GM18951 (cell line): ENCODE measurements at regions not wholly inside any gene's neighbourhood (a gene's known extent, or its start where the extent isn't known, plus 50 kb on each side); places are given as distances from the start of the nearest gene placed in this dataset.

Source experiments
- POLR2A ChIP-seq: IDR thresholded peaks from 4 replicates; pipeline ENCODE4 v1.6.1; 2011; ENCODE audit warnings: mild to moderate bottlenecking; ENCODE audit not compliant: insufficient read length, insufficient read depth; ENCODE audit errors: extremely low read depth
- in situ Hi-C: fragments of 300-500 bp; cut with MboI; formaldehyde crosslinking; loops from one replicate; pipeline ENCODE4 v1.12.0; 2022; ENCODE audit warnings: low sequenced_read_pairs, mixed read lengths, inconsistent platforms; ENCODE audit not compliant: unreplicated experiment

DNA sequence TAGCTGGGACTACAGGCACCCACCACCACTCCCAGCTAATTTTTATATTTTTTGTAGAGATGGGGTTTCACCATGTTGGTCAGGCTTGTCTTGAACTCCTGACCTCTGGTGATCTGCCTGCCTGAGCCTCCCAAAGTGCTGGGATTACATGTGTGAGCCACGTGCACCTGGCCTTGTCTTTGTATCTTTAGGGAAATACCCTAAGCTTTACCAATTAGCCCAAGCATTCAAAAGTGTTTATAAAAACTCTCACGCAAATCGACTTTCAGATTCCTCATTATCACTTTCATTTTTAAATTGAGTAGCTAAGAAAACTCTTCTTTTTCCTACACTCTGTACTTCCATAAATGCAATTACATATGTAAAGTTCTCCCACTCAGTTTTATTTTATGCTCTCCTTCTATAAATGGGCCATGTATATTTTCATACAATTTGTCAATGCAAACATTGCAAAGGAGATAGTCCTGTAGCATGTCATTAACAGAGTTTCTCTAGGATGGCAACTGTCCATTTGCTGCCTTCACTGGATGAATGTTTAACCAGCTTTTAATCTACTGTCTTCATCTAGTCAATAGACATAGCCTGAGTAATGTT lies 326.2 kb upstream of the LRATD1 start:
- no peak for TF ChIP-seq POLR2A
- in situ Hi-C loops = no loop called here

DNA sequence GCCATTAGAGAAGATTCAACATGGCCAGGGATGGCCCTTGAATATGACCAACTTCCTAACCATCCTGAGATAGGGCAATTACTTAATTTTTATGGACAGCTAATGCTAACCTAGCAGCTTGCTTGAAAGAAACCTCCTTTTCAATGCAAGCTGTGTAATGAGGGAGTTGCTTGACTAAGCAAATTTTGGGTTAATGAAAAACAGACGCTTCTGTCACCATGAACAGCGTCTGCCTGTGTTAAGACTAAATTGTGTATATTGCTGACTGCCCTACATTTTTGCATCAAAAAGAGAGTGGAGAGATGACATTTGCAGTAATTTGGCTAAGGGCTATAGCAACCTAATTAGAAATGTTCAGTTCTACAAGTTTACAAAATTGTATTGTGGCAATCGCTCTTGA lies 319.2 kb upstream of the LRATD1 start:
- no peak for TF ChIP-seq POLR2A
- in situ Hi-C loops = no loop called here

DNA sequence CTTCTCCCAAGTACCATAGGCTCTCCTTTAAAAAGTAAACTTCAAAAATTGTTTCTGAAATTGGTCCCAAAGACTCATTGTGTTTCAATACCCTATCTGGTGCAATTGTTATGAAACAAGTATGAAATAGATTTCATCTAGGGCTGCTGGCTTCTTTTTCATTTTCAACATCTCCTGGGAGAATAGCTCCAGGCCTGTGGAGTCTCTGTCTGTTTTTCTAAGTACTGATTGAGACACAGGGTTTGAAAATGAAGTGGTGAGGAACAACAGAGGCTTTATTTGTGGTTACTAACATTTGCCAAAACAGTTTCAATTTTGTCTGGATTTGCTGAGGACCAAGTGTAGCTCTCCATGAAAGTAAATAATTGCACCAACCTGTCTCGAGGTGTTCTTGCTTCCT lies 315.9 kb upstream of the LRATD1 start:
- TF ChIP-seq POLR2A = no peak
- in situ Hi-C loops = no loop called here

DNA sequence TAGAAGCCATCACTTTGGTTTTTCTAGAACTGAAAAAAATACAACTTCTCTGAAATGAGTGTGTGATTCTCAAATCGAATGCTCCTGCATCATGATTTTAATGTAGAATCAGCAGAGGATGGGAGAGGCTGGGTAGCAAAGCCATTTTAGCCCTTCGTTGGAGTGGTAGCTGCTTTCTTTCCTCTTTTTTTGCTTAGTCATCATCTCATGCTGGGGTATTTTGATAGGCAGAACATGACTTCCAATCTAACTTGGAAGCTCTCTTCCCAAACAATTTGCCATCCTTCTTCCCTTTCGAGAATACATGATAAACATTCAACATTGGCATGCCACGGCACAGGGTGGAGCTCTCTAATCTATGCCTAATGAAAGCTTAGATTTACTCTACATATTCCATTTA lies 311.2 kb upstream of the LRATD1 start:
- no peak for TF ChIP-seq POLR2A
- in situ Hi-C loops = no loop called here

DNA sequence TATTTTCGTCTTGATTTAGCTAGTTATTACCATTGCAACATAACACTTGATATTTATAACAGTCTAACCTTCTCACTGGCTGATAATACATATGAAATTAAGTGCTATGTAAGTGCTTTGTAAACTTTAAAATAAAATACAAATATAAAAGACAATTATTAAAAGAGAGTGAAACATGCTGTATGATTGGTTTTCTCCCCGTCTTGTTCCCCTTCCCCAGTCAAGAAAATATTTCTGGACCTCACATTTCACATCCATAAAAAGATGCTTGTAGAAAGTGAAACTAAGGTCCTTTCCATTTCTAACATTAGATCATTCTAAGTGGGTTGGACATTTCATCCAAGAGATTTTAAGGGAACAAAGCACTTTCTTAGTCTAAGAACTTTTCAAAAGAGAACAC lies 310.2 kb upstream of the LRATD1 start:
- in situ Hi-C loops = no loop called here
- TF ChIP-seq POLR2A = no peak

DNA sequence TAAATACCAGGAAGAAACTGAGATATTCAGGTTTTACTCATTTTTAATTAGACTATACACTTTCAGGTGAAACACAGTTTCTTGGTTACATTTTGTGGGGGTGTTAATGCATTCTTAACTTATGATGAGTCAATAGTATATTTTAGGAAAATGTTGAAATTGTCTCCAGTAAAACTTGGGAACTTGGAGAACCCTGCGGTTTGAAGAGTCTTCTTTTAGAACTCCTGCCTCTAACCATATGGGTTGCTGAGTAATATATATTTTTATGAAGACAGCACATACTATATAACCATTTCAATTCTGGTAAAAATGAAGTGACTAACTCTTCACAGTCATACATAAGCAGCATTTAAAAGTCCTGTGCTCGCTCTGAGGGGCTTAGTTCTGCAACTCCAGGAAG lies 308.2 kb upstream of the LRATD1 start:
- in situ Hi-C loops = no loop called here

DNA sequence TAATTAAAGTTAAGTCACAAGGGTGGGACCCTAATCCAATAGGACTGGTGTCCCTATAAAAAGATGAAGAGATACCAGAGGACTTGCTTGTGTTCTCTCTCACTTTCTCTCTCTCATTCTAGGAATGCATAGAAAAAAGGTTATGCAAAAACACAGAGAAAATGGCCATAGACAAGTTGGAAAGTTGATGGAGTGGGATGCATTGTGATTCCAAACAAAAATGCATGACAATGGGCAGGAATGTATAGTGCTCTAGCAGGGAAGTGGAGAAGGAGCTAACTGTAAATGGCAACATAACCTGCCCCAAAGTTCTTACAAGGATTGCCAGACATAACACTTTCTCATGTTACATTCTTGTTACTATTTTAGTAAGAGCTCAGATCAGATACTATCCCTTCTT lies 301.6 kb upstream of the LRATD1 start:
- no peak for TF ChIP-seq POLR2A
- in situ Hi-C loops = no loop called here

More for the DNA sequence above, 308.2 kb upstream of the LRATD1 start:
- no peak for TF ChIP-seq POLR2A

DNA sequence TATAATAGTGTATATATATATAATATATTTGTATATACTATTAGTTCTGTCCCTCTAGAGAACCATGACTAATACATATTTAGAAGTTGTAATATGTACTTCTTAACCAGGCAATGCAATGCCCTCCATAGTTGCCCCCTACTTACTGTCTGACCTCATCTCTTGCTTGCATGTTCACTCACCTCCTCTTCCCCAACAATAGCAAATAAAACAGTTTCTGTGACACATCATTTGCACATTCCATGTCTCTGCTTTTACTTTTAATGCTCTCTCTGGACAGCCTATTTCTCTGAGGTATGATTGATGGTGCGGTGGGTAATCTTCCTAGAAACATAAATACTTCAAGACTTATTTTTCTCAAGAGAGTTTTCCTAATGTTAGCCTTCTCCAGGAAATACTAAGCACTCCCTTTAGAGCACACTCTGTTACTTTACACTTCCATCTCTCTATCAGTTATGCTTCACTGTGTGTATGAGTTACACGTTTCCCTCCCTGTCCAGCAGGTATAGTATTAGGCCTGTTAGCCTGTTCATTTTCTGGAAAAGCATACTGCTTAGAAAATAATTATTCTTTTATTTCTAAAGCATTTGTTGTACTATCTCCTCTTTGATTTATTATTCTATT lies 295.6 kb upstream of the LRATD1 start:
- no peak for TF ChIP-seq POLR2A
- in situ Hi-C loops = no loop called here

DNA sequence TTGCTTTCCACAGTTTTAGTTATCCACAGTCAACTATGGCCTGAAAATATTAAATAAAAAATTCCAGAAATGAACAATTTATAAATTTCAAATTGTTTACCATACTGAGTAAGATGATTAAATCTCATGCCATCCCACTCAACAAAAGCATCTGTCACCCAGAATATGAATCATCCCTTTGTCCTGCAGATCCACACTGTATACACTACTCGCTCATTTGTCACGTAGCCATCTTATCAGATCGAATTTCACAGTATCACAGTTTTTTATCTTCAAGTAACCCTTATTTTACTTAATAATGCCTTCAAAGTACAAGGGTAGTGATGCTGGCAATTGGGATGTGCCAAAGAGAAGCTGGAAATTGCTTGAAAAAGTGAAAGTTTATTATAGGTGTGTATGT lies 291.8 kb upstream of the LRATD1 start:
- no peak for TF ChIP-seq POLR2A
- in situ Hi-C loops = no loop called here

DNA sequence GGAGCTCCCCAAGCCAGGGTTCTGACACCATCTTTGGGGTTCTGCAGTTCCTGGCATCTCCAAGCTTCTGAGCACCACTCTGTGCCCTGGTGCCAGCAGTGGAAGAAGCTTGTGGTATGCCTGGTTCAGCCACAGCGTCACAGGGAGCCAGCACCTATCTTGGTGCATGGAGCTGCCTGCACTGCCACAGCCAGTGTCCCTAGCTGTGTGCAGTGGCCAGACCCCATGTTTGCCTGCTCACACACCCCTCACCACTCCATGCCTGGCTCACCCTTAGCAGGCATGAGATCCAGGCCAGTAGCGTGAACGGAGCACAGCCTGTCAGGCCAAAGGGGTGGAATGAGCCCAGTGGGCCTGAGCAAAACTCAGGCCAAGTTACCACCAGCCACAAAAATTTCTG lies 290.2 kb upstream of the LRATD1 start:
- TF ChIP-seq POLR2A = no peak
- in situ Hi-C loops = no loop called here

DNA sequence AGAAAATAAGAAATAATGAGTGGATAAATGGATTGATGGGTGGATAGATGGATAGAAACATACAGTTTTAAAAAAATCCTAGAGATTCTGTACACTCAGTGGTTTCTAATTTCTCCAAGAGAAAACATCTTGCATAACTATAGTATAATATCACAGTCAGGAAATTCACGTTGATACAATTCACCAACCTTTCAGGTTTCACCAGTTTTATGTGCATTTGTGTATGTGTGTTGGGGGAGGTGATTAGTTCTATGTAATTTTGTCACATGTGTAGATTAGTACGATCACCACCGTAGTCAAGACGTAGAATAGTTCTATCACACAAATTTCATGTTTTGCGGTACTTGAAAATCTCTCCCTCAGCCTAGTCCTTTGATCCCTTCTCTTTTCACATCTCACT lies 288.2 kb upstream of the LRATD1 start:
- in situ Hi-C loops = no loop called here
- TF ChIP-seq POLR2A = no peak

DNA sequence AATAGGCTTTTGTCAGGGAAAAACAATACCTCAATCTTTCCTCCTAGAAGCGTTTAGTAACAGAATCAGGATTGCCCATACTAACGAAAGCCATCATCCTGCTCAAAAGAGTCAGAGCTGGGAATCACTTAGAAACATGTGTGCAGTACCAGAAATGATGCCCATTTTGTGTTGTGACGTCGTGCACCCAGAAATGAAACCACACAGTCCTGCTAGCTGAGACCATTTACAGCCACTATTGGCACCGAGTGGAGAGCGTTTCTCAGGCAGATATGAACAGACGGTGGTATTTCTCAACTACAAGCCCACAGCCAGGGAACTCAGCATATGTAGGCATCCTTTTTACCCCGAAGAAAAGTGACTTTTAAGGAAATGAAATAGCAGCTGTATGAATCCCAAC lies 284.3 kb upstream of the LRATD1 start:
- in situ Hi-C loops = no loop called here
- TF ChIP-seq POLR2A = no peak

DNA sequence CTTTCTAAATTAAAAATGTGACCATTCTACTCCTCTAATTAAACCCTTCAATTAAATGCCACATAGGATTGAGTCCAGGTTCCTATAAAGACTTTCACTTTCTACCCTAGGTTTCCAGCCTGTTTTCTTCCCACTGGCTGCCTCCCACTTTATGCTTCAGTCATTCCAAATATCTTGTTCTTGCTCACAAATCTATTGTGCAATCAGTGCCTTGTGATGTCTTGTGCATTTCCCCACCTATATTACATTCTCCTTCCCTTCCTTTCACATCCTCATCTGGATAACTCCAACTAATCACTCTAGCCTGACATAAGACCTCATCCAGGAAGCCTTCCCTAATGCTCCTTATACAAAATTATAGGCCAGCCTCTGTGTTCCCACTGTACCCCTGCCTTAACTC lies 281.7 kb upstream of the LRATD1 start:
- in situ Hi-C loops = no loop called here
- no peak for TF ChIP-seq POLR2A

DNA sequence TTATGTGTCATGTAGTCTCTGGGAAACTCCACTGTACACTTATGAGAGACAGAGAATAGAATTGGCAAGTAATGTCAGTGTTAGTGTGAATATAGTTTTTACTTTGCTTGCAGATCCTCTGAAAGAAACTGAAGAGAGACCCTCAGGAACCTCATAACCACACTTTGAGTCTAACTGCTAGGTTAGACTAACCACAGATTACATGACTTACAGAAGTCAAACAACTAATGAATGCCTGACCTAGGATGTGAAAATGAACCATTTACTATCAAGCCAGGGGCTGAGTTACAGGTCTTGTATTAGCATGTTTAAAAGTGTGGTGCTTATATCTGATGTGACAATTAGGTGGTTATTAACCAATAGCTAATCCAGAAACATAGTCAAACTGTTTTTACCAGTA lies 280.4 kb upstream of the LRATD1 start:
- in situ Hi-C loops = no loop called here
- TF ChIP-seq POLR2A = no peak

DNA sequence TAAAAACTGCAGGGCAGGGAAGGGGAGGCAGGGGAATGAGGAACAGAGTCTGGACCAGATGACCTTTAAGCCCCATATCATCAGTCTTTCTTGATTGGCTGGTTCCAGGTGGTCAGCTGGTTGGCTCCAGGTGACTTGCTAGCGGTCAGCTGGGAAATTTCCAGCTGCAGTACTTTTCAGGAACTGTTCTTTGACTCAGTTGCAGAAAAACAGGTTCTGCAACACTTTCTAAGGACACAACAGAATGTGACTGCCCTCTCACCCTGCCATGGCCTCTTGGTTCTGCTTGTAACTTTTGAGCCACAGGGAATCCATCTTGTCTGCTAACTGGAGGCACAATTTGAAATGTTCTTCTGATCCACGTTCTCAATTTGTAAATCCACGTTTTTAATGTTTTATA lies 278.3 kb upstream of the LRATD1 start:
- in situ Hi-C loops = no loop called here

More for the DNA sequence above, 278.3 kb upstream of the LRATD1 start:
- TF ChIP-seq POLR2A = no peak
